Epithelial cell of esophagus (primary cell): ENCODE measurements at regions not wholly inside any gene's neighbourhood (a gene's known extent, or its start where the extent isn't known, plus 50 kb on each side); places are given as distances from the start of the nearest gene placed in this dataset.
"Not testable (repeated sequence)": the region's sequence is repeated elsewhere in the genome, so short reads cannot be mapped to it uniquely, and the experiment has no call there.

ENCODE experiments used
- DNase-seq: peaks from one replicate; pipeline ENCODE4 v3.0.0; 2010; ENCODE audit warnings: low read depth
- H3K4me3 ChIP-seq: 2 replicates; pipeline ENCODE4 v1.5.1; 2011; ENCODE audit warnings: mild to moderate bottlenecking, low read length, control low read depth
- TF ChIP-seq, protein P1 (sequence below): IDR thresholded peaks from 2 replicates; pipeline ENCODE4 v1.5.1; 2011; ENCODE audit warnings: low read depth, mild to moderate bottlenecking, low read length, control low read depth, inconsistent platforms; ENCODE audit not compliant: insufficient read depth; ENCODE audit errors: missing control alignments

DNA sequence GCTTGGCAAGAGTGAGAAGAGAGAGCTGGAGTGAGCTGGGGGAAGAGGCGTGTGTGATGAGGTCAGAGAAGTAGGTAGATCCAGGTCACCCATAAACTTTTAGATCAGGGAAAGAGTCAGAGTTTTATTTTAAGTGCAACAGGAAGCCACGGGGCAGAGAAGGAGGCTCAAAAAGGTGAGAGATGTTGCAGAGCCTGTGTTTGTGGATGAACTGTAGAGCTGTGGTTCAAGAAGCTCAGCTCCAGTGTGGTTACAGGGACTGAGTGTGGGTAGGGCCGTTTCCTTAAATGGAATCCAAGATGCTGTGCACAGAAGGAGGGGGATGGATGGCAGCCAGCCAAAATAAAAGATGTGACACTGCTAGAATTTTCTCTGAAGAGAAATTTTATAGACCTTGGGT is 337.2 kb downstream of the SATB1 start:
- DNase-seq, result no peak
- TF ChIP-seq, protein P1, sequence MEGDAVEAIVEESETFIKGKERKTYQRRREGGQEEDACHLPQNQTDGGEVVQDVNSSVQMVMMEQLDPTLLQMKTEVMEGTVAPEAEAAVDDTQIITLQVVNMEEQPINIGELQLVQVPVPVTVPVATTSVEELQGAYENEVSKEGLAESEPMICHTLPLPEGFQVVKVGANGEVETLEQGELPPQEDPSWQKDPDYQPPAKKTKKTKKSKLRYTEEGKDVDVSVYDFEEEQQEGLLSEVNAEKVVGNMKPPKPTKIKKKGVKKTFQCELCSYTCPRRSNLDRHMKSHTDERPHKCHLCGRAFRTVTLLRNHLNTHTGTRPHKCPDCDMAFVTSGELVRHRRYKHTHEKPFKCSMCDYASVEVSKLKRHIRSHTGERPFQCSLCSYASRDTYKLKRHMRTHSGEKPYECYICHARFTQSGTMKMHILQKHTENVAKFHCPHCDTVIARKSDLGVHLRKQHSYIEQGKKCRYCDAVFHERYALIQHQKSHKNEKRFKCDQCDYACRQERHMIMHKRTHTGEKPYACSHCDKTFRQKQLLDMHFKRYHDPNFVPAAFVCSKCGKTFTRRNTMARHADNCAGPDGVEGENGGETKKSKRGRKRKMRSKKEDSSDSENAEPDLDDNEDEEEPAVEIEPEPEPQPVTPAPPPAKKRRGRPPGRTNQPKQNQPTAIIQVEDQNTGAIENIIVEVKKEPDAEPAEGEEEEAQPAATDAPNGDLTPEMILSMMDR, result no peak
- no peak overlapping the region for H3K4me3 ChIP-seq

DNA sequence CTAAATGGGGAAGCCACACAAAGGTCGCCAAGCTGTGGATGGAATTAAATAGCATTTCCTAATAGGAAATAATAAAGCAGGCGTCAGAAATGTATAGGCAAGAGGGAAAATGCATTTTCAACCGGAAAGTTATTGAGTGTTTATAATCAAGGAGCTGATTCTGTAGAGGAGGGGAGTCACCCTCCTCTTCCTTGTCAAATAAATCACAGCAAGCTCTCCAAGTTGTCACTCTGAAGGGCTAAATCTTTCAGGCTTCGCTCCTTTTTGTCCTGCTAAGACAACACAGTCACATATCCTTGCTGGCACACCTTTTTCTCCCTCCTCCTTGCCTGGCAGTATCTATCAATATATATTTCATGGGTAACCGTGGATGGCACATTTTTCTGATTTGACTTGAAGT is 338.4 kb downstream of the SATB1 start:
- H3K4me3 ChIP-seq, result no peak overlapping the region
- DNase-seq, result no peak
- TF ChIP-seq, protein P1, result no peak

DNA sequence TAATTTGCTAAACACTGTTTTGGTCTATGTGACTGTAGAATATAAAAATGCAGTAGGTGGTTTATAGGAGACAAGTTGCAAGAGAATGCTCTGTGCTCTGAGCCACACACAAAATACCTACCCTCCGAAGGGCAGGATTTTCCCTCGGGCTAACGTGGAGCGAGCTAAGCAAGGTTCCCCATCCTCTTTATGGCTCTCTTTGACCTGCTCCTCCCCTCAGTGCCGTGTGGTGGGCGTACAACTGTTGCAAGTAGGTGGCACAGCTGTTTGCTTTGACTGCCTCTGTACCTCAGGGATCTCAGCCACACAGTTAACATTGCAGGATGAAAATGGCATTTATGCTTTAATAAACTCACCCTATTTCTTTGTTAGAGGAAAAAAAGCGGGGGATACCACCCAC is 339.1 kb downstream of the SATB1 start:
- TF ChIP-seq, protein P1, result no peak
- no peak for DNase-seq
- H3K4me3 ChIP-seq, result no peak overlapping the region

DNA sequence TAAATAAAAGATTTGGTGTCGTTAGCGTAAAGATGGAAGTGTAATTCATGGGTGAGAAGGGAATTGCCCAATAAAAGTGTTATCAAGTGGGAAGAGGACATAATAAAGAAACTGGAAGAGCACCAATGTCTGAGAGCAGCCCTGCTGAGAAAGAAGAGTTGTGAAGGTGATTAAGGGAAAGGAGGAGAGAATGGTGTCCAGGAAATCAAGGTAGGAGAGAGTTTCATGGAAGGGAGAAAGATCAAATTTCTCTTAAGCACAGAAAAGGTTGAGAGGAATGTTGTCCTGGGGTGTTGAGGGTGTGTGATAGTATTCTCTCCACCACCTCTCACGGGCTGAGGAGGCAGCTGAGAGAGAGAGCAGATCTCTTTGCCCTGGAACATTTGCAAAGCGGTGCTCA is 339.7 kb downstream of the SATB1 start:
- no peak overlapping the region for H3K4me3 ChIP-seq
- TF ChIP-seq, protein P1, result no peak
- no peak for DNase-seq

DNA sequence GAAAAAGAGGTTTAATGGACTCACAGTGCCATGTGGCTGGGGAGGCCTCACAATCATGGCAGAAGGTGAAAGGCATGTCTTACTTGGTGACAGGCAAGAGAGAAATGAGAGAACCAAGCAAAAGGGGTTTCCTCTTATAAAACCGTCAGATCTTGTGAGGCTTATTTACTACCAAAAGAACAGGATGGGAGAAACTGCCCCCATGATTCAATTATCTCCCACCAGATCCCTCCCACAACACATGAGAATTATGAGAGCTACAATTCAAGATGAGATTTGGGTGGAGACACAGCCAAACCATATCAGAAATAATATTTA is 340.8 kb upstream of the TBC1D5 start:
- not testable (repeated sequence) for DNase-seq, H3K4me3 ChIP-seq

DNA sequence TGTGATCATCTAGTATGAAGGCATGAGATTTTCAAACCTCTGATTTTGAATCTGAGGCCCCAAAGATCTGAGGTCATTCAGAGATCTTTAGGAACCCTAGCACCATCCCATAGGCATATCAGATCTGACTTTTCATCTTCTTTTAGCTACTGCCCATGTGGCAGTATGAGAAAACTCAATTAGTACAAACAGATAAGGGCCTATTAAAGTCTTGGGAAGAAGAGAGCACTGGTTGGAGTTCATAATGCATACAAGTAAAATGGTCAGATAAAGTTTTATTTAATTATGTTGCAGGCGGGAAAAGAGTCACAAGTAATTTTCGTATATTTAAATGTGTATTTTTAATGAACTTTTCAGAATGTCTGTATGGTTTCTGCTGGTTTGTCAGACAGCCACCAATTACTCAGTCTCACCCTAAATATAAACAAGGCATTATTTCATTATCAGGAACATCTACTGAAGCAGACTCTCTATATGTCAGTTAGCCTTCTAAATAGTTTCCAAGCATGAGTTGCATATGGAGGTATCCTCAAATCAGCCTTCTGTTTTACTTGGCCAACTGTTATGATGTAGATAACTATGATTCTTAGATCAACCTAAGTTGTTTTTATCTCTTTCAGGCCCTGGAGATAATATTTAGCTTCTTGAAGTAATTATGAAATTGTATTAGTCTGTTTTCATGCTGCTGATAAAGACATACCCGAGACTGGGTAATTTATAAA is 340.3 kb upstream of the TBC1D5 start:
- DNase-seq, result no peak
- TF ChIP-seq, protein P1, result no peak
- H3K4me3 ChIP-seq, result no peak overlapping the region

DNA sequence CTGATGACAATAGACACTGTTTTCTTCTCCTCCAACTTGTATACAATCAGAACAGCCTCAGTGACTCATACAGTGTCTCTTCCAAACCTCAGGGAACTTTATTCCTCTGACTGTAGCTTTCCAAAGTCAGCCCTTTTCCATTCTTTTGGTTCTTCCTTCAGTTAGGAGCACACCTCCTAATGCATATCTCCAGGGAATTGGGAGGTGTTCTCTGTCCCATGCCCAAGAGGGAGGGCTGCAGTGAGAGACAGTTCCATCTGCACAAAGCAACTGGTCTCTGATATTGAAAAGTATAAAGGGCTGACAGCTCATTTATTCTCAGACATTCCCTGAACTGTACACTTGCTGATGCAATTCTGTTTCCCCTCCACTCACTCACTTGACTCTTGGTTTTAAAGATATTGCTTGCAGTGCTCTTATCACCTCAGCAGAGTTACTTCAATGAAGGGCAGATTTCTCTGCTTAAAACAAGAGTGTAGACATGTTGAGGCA is 337.8 kb upstream of the TBC1D5 start:
- DNase-seq, result peak; percentile 36
- TF ChIP-seq, protein P1, result no peak
- H3K4me3 ChIP-seq, result no peak overlapping the region
